ENCODE measurements at regions not wholly inside any gene's neighbourhood (a gene's known extent, or its start where the extent isn't known, plus 50 kb on each side); places are given as distances from the start of the nearest gene placed in this dataset.

DNA sequence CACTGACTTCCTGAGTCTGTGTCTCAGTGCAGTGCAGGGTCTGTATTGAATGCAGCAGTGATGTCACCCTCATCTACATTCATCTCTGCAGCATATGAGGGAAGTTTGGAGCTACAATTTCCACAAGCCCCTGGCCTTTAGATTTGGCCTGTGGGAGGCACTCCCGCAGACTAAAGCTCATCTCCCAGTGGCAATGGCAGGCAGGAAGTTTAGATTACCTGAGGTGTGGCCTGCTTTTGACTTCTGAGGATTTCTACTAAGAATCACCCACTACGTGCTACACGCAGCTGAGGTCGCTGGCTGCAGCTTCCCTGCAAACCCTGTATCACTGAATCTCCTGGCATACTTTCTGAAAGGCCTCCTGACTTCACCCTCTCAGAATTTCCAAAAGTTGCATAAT is 202.2 kb upstream of the PRKD1 start:
- no peak overlapping the region for H3K4me3 Mint-ChIP-seq
- H3K27me3 Mint-ChIP-seq (ENCODE audit: low read depth): no peaks in the 10 kb centered on the region
- no peaks in the 10 kb centered on the region for H3K9me3 Mint-ChIP-seq
- no peaks in the 10 kb centered on the region for H3K36me3 Mint-ChIP-seq (ENCODE audit: low read depth)
- H3K4me1 Mint-ChIP-seq: no peaks in the 10 kb centered on the region
- TF ChIP-seq, protein P1, sequence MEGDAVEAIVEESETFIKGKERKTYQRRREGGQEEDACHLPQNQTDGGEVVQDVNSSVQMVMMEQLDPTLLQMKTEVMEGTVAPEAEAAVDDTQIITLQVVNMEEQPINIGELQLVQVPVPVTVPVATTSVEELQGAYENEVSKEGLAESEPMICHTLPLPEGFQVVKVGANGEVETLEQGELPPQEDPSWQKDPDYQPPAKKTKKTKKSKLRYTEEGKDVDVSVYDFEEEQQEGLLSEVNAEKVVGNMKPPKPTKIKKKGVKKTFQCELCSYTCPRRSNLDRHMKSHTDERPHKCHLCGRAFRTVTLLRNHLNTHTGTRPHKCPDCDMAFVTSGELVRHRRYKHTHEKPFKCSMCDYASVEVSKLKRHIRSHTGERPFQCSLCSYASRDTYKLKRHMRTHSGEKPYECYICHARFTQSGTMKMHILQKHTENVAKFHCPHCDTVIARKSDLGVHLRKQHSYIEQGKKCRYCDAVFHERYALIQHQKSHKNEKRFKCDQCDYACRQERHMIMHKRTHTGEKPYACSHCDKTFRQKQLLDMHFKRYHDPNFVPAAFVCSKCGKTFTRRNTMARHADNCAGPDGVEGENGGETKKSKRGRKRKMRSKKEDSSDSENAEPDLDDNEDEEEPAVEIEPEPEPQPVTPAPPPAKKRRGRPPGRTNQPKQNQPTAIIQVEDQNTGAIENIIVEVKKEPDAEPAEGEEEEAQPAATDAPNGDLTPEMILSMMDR (IDR thresholded peaks at IDR 0.05; ENCODE audit: unreplicated experiment in 3 of 3): no peak
- no peak overlapping the region for H3K27ac Mint-ChIP-seq

DNA sequence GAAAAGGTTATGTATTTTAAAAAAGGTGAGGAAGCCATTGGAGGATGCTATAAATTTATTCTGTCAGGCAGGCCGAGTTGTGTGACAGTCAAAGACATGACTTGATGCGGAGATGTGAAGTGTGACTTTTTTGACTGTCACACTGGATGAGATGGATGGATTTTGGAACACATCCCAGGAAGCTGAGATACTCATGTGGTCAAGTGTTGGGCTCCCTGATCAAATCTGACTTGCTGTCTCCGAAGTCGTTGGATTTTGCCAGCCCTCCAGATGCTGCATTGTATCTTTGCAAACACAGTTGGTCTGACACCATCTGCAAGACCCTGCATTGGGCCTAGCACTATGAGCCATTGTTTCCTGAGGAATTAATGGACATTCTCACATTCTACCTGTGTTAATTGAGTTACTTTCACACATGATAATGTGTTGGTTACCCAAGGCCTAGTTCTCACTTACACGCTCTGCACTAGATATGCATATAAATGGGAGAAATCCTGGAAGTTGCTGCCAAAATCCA is 204.0 kb upstream of the PRKD1 start:
- no peak overlapping the region for H3K4me3 Mint-ChIP-seq
- H3K36me3 Mint-ChIP-seq (ENCODE audit: low read depth): no peaks in the 10 kb centered on the region
- H3K27me3 Mint-ChIP-seq (ENCODE audit: low read depth): no peaks in the 10 kb centered on the region
- no peak overlapping the region for H3K27ac Mint-ChIP-seq
- TF ChIP-seq, protein P1 (IDR thresholded peaks at IDR 0.05; ENCODE audit: unreplicated experiment in 3 of 3): no peak
- no peaks in the 10 kb centered on the region for H3K9me3 Mint-ChIP-seq
- no peaks in the 10 kb centered on the region for H3K4me1 Mint-ChIP-seq

DNA sequence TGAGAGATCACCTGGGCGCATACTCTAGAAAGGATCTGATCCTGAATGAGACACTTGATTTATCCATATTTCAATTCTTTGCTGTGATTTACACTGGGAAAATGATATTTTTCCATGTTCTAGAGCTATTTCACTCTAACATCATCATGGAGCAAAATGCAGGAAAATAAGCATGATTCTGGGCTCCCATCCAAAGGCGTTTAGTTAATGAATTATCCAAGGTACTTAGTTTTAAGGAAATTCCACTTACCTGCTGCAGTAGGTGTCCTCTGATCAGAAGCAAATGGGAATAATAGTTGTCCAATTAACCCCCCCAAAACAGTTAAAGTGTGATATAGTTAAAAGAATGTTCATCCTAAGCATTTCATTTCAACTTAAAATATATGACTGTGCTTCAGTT is 204.5 kb upstream of the PRKD1 start:
- H3K36me3 Mint-ChIP-seq (ENCODE audit: low read depth): no peaks in the 10 kb centered on the region
- H3K9me3 Mint-ChIP-seq: no peaks in the 10 kb centered on the region
- H3K27me3 Mint-ChIP-seq (ENCODE audit: low read depth): no peaks in the 10 kb centered on the region
- H3K4me3 Mint-ChIP-seq: no peak overlapping the region
- no peak overlapping the region for H3K27ac Mint-ChIP-seq
- TF ChIP-seq, protein P1 (IDR thresholded peaks at IDR 0.05; ENCODE audit: unreplicated experiment in 3 of 3): no peak
- no peaks in the 10 kb centered on the region for H3K4me1 Mint-ChIP-seq

DNA sequence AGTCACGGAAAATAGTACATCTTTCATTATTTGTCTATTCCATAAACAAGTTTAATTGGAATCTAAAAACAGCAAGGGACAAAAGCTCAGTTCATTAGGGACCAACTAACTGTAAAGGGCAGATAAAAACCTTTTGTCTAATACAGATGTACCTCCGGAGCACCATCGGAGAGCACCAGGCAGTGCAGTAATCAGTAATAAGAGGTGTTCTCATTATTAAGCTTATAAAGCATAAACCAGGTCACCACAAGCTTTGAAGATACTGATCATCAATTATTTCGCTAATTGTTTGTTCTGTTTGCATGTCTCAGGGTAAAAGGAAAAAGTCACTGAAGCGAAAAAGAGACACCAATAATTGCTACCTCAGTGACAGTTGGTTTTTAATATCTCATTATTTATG is 207.3 kb upstream of the PRKD1 start:
- Mint-ChIP-seq H3K4me3 (no peak overlapping the region), H3K9me3 (no peaks in the 10 kb centered on the region), H3K36me3 (ENCODE audit: low read depth) (no peaks in the 10 kb centered on the region), H3K4me1 (no peaks in the 10 kb centered on the region), H3K27me3 (ENCODE audit: low read depth) (no peaks in the 10 kb centered on the region), H3K27ac (no peak overlapping the region)
- TF ChIP-seq, protein P1 (IDR thresholded peaks at IDR 0.05; ENCODE audit: unreplicated experiment in 3 of 3): no peak

DNA sequence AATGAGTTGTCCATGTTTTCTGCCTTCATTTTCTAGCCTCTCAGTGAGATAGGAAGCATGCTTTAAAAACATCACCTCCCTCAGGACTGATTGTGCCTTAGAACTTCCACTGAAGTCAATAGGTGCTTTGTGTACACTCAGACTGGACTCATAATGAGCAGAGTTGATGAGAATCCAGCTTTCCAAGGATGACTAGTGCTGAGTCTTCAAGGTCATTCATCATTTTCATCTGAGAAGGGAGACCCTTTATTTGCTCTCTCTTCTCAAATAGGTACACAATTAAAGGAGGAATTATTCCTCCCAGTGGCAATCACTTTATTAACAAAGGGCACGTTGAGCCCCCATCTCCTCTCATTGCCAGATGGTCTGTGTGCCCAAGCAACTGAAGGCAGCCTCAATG is 210.9 kb upstream of the PRKD1 start:
- Mint-ChIP-seq H3K4me3 (no peak overlapping the region), H3K4me1 (no peaks in the 10 kb centered on the region), H3K27me3 (ENCODE audit: low read depth) (no peaks in the 10 kb centered on the region), H3K27ac (no peak overlapping the region), H3K9me3 (peaks cover 6% of the 10 kb centered on the region), H3K36me3 (ENCODE audit: low read depth) (no peaks in the 10 kb centered on the region)
- TF ChIP-seq, protein P1 (IDR thresholded peaks at IDR 0.05; ENCODE audit: unreplicated experiment in 3 of 3): no peak

DNA sequence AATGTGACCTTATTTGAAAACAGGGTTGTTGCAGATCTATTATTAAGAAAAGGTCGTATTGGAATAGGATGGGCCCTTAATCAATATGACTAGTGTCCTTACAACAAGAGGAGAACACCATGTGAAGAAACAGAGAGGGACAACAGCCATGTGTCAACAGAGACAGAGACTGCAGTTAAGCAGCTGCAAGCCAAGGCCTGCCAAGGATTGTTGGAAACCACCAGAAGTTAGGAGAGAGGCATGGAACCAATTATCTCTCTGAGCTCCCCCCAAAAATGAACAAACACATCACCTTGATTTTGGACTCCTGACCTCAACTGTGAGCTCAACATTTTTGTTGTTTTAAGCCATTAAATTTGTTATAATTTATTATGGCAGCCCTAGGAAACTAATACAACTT is 214.6 kb upstream of the PRKD1 start:
- peaks cover 25% of the 10 kb centered on the region for H3K9me3 Mint-ChIP-seq
- TF ChIP-seq, protein P1 (IDR thresholded peaks at IDR 0.05; ENCODE audit: unreplicated experiment in 3 of 3): no peak

More for the DNA sequence above, 214.6 kb upstream of the PRKD1 start:
- Mint-ChIP-seq H3K27me3 (ENCODE audit: low read depth) (peaks cover 4% of the 10 kb centered on the region), H3K36me3 (ENCODE audit: low read depth) (no peaks in the 10 kb centered on the region), H3K4me1 (no peaks in the 10 kb centered on the region), H3K27ac (no peak overlapping the region), H3K4me3 (no peak overlapping the region)

Data from nephron (organoid).